CD14-positive monocyte (primary cell): ENCODE measurements at regions not wholly inside any gene's neighbourhood (a gene's known extent, or its start where the extent isn't known, plus 50 kb on each side); places are given as distances from the start of the nearest gene placed in this dataset.

Experiments
- DNase-seq, 3 donors: peaks; one replicate each; pipeline ENCODE4 v3.0.0-alpha.2; 2011 to 2022
- H2AFZ ChIP-seq: 2 replicates; pipeline ENCODE4 v1.6.0; 2012; ENCODE audit warnings: mild to moderate bottlenecking, low read depth, low read length, inconsistent platforms; ENCODE audit not compliant: insufficient read depth, poor library complexity, severe bottlenecking
- H3K27ac ChIP-seq, 2 donors: 1 replicate in 1 of 2; 2 replicates in 1 of 2; pipeline ENCODE4 v1.5.1; 2012 to 2013; ENCODE audit warnings: low read length in 2 of 2, control low read depth in 1 of 2, inconsistent platforms in 1 of 2, low read depth in 1 of 2, mild to moderate bottlenecking in 1 of 2
- H3K27me3 ChIP-seq, 2 donors: one replicate each; pipeline versions ENCODE4 v1.6.0 to v1.6.1; 2011 to 2013; ENCODE audit warnings: low read length in 2 of 2; ENCODE audit not compliant: control insufficient read depth in 2 of 2, insufficient read depth in 2 of 2
- H3K36me3 ChIP-seq, 2 donors: replicated peaks in 1 of 2; 1 replicate in 1 of 2; 2 replicates in 1 of 2; pipeline versions ENCODE4 v1.5.1 to v1.6.1; 2012 to 2013; ENCODE audit warnings: low read length in 2 of 2, control low read depth in 1 of 2, inconsistent platforms in 1 of 2, mild to moderate bottlenecking in 1 of 2; ENCODE audit not compliant: insufficient read depth in 2 of 2, control insufficient read depth in 1 of 2
- H3K4me1 ChIP-seq, 2 donors: 1 replicate in 1 of 2; 2 replicates in 1 of 2; pipeline versions ENCODE4 v1.5.1 to v1.6.1; 2012 to 2013; ENCODE audit warnings: low read length in 2 of 2, control low read depth in 1 of 2, inconsistent platforms in 1 of 2, mild to moderate bottlenecking in 1 of 2, moderate library complexity in 1 of 2; ENCODE audit not compliant: insufficient read depth in 2 of 2, control insufficient read depth in 1 of 2
- H3K4me2 ChIP-seq: replicated peaks from 2 replicates; pipeline ENCODE3; 2012; ENCODE audit warnings: low read length, moderate library complexity, mild to moderate bottlenecking; ENCODE audit not compliant: poor library complexity, severe bottlenecking; ENCODE audit errors: extremely low read depth
- H3K4me3 ChIP-seq, 3 experiments: fragments of 200-600 bp in 1 of 3; sonication (generic) in 1 of 3; replicated peaks in 1 of 3; 1 replicate in 2 of 3; 2 replicates in 1 of 3; pipeline ENCODE4 v1.5.1; 2011 to 2013; ENCODE audit warnings: low read length in 3 of 3, mild to moderate bottlenecking in 3 of 3, control low read depth in 2 of 3, low read depth in 2 of 3, inconsistent platforms in 1 of 3, moderate library complexity in 1 of 3
- H3K79me2 ChIP-seq: 2 replicates; pipeline ENCODE4 v1.6.0; 2012; ENCODE audit warnings: mild to moderate bottlenecking, control low read depth, inconsistent platforms, low read length, moderate library complexity; ENCODE audit not compliant: insufficient read depth
- H3K9ac ChIP-seq: 2 replicates; pipeline ENCODE4 v1.6.0; 2017; ENCODE audit warnings: low read length, mild to moderate bottlenecking; ENCODE audit not compliant: insufficient read depth, poor library complexity, severe bottlenecking
- H3K9me3 ChIP-seq, 2 donors: replicated peaks in 1 of 2; 1 replicate in 1 of 2; 2 replicates in 1 of 2; pipeline versions ENCODE4 v1.5.1 to v1.6.1; 2012 to 2013; ENCODE audit warnings: low read length in 2 of 2, control low read depth in 1 of 2; ENCODE audit not compliant: control insufficient read depth in 1 of 2, insufficient read depth in 1 of 2
- H4K20me1 ChIP-seq: 2 replicates; pipeline ENCODE4 v1.6.0; 2012; ENCODE audit warnings: mild to moderate bottlenecking, low read length, control low read depth, moderate library complexity; ENCODE audit not compliant: insufficient read depth
- H3K27ac Mint-ChIP-seq, 7 donors: one replicate each; pipeline ENCODE4 v1.8.0; 2020; ENCODE audit warnings: mild to moderate bottlenecking in 7 of 7, mixed read lengths in 7 of 7, moderate library complexity in 6 of 7, inconsistent platforms in 2 of 7
- H3K27me3 Mint-ChIP-seq, 3 donors: one replicate each; pipeline ENCODE4 v1.8.0; 2021 to 2022; ENCODE audit warnings: low read depth in 3 of 3, mild to moderate bottlenecking in 3 of 3, mixed read lengths in 3 of 3, moderate library complexity in 3 of 3, inconsistent platforms in 1 of 3
- H3K36me3 Mint-ChIP-seq, 2 donors: one replicate each; pipeline ENCODE4 v1.8.0; 2020; ENCODE audit warnings: mixed read lengths in 2 of 2, inconsistent platforms in 1 of 2, mild to moderate bottlenecking in 1 of 2
- H3K4me1 Mint-ChIP-seq: one replicate; pipeline ENCODE4 v1.8.0; 2020; ENCODE audit warnings: mild to moderate bottlenecking, mixed read lengths
- H3K4me3 Mint-ChIP-seq, 2 donors: one replicate each; pipeline ENCODE4 v1.8.0; 2020; ENCODE audit warnings: mild to moderate bottlenecking in 2 of 2, mixed read lengths in 2 of 2, moderate library complexity in 1 of 2
- H3K9me3 Mint-ChIP-seq, 7 donors: one replicate each; pipeline ENCODE4 v1.8.0; 2020 to 2022; ENCODE audit warnings: mixed read lengths in 7 of 7, mild to moderate bottlenecking in 6 of 7, moderate library complexity in 6 of 7, inconsistent platforms in 2 of 7
- WGBS: methylation state at CpG from one replicate; pipeline ENCODE4 v1.1.5; 2013; ENCODE audit warnings: missing lambda C conversion rate; ENCODE audit not compliant: insufficient coverage; 5-methylcytosine and 5-hydroxymethylcytosine counted together
- intact Hi-C, 2 donors: fragments of 100-400 bp; cut with micrococcal nuclease; formaldehyde crosslinking; loops; one replicate each; pipeline versions ENCODE4 v1.15.0 to v1.15.1; 2023
- TF ChIP-seq, protein P1 (sequence below): fragments of 200-600 bp; IDR thresholded peaks from one replicate; pipeline ENCODE4 v1.8.0; 2022; ENCODE audit warnings: antibody characterized with exemption, mild to moderate bottlenecking

DNA sequence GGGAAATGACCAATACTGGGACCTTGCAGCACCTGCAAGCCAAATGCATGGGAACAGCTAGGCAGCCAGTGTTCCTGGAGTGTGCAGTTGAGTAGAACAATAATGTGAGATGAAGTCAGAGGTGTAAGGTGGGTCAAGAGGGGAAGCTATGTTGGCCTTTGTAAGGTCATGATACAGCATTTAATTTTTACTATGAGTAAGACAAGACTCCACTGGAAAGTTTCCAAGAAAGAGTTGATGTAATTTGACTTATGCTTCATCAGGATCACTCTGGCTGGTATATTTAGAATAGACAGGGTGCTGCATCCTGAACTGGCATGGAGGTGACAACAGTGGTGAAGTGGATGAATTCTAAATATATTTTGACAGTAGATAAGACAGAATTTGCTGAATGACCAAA lies 744.8 kb downstream of the KCTD16 start:
- H3K27ac ChIP-seq: no peak overlapping the region
- intact Hi-C loops: no loop called here
- no peaks in the 10 kb centered on the region for H3K27me3 Mint-ChIP-seq

DNA sequence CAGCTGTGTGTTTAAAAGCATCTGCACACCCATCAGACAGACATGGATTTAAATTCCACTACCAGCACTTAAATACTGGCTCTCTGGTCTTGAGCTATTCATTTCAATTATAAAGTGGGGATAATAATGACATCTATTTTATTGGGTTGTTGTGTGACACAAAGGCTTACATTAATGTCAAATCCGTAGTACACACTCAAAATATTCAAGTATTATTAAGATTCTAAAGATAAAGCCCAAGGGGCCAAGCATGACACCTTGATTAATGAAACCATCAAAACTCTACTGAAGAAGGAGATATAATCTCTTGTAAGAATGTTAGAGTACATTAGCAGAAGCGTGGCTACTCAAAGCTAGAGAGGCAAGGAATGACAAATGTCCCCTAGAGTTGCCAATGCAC lies 743.0 kb downstream of the KCTD16 start:
- no CpG with 5 or more reads among the region's 2 CpGs for WGBS
- Histone ChIP-seq H3K36me3 (no peaks in the 10 kb centered on the region), H3K27ac (no peak overlapping the region), H3K4me3 (no peak overlapping the region), H2AFZ (no peak overlapping the region), H4K20me1 (no peaks in the 10 kb centered on the region), H3K9me3 (peaks cover 0 to 6% of the 10 kb centered on the region in 2 donors), H3K4me2 (no peak overlapping the region), H3K27me3 (no peaks in the 10 kb centered on the region), H3K9ac (no peak overlapping the region), H3K79me2 (no peaks in the 10 kb centered on the region), H3K4me1 (no peaks in the 10 kb centered on the region)
- Mint-ChIP-seq H3K27me3 (no peaks in the 10 kb centered on the region), H3K4me3 (no peak overlapping the region), H3K9me3 (peaks cover 0 to 9% (median 4%) of the 10 kb centered on the region in 7 donors), H3K27ac (no peak overlapping the region), H3K4me1 (no peaks in the 10 kb centered on the region), H3K36me3 (no peaks in the 10 kb centered on the region)
- intact Hi-C loops: no loop called here
- TF ChIP-seq, protein P1, sequence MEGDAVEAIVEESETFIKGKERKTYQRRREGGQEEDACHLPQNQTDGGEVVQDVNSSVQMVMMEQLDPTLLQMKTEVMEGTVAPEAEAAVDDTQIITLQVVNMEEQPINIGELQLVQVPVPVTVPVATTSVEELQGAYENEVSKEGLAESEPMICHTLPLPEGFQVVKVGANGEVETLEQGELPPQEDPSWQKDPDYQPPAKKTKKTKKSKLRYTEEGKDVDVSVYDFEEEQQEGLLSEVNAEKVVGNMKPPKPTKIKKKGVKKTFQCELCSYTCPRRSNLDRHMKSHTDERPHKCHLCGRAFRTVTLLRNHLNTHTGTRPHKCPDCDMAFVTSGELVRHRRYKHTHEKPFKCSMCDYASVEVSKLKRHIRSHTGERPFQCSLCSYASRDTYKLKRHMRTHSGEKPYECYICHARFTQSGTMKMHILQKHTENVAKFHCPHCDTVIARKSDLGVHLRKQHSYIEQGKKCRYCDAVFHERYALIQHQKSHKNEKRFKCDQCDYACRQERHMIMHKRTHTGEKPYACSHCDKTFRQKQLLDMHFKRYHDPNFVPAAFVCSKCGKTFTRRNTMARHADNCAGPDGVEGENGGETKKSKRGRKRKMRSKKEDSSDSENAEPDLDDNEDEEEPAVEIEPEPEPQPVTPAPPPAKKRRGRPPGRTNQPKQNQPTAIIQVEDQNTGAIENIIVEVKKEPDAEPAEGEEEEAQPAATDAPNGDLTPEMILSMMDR: no peak
- no peak for DNase-seq

More for the DNA sequence above, 744.8 kb downstream of the KCTD16 start:
- DNase-seq: no peak
- H3K4me3 ChIP-seq: no peak overlapping the region
- Mint-ChIP-seq H3K9me3 (peaks cover 0 to 6% (median 4%) of the 10 kb centered on the region in 7 donors), H3K4me1 (no peaks in the 10 kb centered on the region), H3K4me3 (no peak overlapping the region), H3K27ac (no peak overlapping the region), H3K36me3 (no peaks in the 10 kb centered on the region)
- peaks cover 0 to 6% of the 10 kb centered on the region in 2 donors for H3K9me3 ChIP-seq
- no peak overlapping the region for H3K9ac ChIP-seq
- H4K20me1 ChIP-seq: no peaks in the 10 kb centered on the region
- H3K27me3 ChIP-seq: no peaks in the 10 kb centered on the region
- H3K79me2 ChIP-seq: no peaks in the 10 kb centered on the region
- H3K4me1 ChIP-seq: no peaks in the 10 kb centered on the region
- H2AFZ ChIP-seq: no peak overlapping the region
- TF ChIP-seq, protein P1: no peak
- no peak overlapping the region for H3K4me2 ChIP-seq
- H3K36me3 ChIP-seq: no peaks in the 10 kb centered on the region
